MM.1S (cell line): ENCODE measurements at regions not wholly inside any gene's neighbourhood (a gene's known extent, or its start where the extent isn't known, plus 50 kb on each side); places are given as distances from the start of the nearest gene placed in this dataset.

Experiments used
- CTCF ChIP-seq: fragments of 300-600 bp; sonication (generic); IDR thresholded peaks from 2 replicates; pipeline ENCODE4 v1.5.1; 2016; ENCODE audit warnings: antibody characterized with exemption, low read length, mixed read lengths
- EZH2 ChIP-seq: fragments of 300-600 bp; sonication (generic); optimal IDR thresholded peaks from 2 replicates; pipeline ENCODE3; 2017; ENCODE audit warnings: low read depth, mild to moderate bottlenecking, antibody characterized with exemption, low read length, mixed read lengths
- EZH2phosphoT487 ChIP-seq: fragments of 300-600 bp; sonication (generic); IDR thresholded peaks from 2 replicates; pipeline ENCODE4 v1.6.1; 2018; ENCODE audit warnings: antibody characterized with exemption, low read length

DNA sequence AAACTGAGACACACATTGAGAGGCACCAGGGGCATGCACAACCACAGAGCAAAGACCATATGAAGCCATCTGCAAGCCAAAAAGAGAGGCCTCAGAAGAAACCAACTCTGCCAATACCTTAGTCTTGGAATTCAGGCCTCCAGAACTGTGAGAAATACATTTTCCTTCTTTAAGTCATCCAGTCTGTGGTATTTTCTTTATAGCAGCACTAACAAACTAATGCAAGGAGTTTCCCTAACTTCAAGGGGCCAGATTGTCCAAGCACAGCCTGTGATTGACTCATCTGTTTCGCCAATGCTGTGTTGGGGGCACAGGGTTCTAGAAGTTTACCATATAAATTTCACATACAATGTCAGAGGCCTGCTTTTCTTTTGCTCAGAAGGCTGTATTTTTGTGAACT lies 364.6 kb downstream of the GJA1 start:
- TF ChIP-seq CTCF (no peak), EZH2phosphoT487 (no peak), EZH2 (no peak)
